ENCODE measurements at regions not wholly inside any gene's neighbourhood (a gene's known extent, or its start where the extent isn't known, plus 50 kb on each side); places are given as distances from the start of the nearest gene placed in this dataset.

DNA sequence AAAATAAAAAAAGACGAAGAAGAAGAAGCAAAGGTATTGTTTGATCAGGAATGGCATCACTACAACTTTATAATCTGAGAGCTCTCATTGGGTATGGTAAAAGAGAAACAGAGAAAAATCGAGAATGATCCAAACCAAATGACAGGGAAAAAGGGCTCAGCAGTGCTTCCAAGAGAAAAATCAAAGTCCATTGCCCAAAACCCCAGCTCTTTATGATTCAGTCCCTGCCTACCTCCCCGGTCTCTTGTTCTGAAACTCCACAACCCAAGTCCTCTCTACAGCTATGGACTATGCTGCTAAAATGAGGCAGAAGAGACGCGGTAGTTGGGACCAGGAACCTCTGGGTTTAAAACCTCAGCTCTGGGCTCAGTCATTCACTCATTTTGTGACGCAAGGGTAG lies 341.1 kb upstream of the PPARGC1A start:
- no peaks in the 10 kb centered on the region for H3K36me3 ChIP-seq (ENCODE audit: control insufficient read depth in 2 of 2, extremely low read depth in 1 of 2, insufficient read depth in 2 of 2, low read length in 2 of 2)
- H3K4me1 ChIP-seq (ENCODE audit: control insufficient read depth, extremely low read depth, insufficient read depth, low read length): no peaks in the 10 kb centered on the region
- TF ChIP-seq GATA2 (IDR thresholded peaks at IDR 0.05; ENCODE audit: insufficient read depth, insufficient read length, low read depth, low read length): no peak
- TF ChIP-seq, protein P1, sequence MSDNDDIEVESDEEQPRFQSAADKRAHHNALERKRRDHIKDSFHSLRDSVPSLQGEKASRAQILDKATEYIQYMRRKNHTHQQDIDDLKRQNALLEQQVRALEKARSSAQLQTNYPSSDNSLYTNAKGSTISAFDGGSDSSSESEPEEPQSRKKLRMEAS (IDR thresholded peaks at IDR 0.05; ENCODE audit: insufficient read depth, insufficient read length): no peak
- TF ChIP-seq MYC (IDR thresholded peaks at IDR 0.05; ENCODE audit: low read depth, low read length): no peak
- no peak for TF ChIP-seq POLR2A (IDR thresholded peaks at IDR 0.05; ENCODE audit: low read depth, low read length)
- TF ChIP-seq, protein P2, sequence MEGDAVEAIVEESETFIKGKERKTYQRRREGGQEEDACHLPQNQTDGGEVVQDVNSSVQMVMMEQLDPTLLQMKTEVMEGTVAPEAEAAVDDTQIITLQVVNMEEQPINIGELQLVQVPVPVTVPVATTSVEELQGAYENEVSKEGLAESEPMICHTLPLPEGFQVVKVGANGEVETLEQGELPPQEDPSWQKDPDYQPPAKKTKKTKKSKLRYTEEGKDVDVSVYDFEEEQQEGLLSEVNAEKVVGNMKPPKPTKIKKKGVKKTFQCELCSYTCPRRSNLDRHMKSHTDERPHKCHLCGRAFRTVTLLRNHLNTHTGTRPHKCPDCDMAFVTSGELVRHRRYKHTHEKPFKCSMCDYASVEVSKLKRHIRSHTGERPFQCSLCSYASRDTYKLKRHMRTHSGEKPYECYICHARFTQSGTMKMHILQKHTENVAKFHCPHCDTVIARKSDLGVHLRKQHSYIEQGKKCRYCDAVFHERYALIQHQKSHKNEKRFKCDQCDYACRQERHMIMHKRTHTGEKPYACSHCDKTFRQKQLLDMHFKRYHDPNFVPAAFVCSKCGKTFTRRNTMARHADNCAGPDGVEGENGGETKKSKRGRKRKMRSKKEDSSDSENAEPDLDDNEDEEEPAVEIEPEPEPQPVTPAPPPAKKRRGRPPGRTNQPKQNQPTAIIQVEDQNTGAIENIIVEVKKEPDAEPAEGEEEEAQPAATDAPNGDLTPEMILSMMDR (IDR thresholded peaks at IDR 0.05; ENCODE audit: extremely low read depth in 1 of 2, insufficient read depth in 1 of 2, low read depth in 1 of 2, low read length in 2 of 2): no peak
- TF ChIP-seq FOS (IDR thresholded peaks at IDR 0.05; ENCODE audit: borderline replicate concordance, insufficient read depth, low read length): no peak
- no peak for TF ChIP-seq POLR2AphosphoS5 (IDR thresholded peaks at IDR 0.05; ENCODE audit: insufficient read depth, low read depth, low read length)
- no peak for TF ChIP-seq JUN (IDR thresholded peaks at IDR 0.05; ENCODE audit: borderline replicate concordance, insufficient read depth, insufficient read length, low read depth)
- TF ChIP-seq EZH2 (IDR thresholded peaks at IDR 0.05; ENCODE audit: borderline replicate concordance, low read depth, low read length, severe bottlenecking): no peak
- H3K4me2 ChIP-seq (ENCODE audit: insufficient read depth, low read length): no peak overlapping the region
- FAIRE-seq: no peak
- H3K9me1 ChIP-seq (replicated peaks; ENCODE audit: control insufficient read depth, extremely low read depth, insufficient read depth, low read length): no peaks in the 10 kb centered on the region
- no TSS peak for BruUV-seq (replicated peaks)
- no peak for DNase-seq (ENCODE audit: low read depth, low spot score)
- intact Hi-C loops (cut with micrococcal nuclease) (no loop called here), dilution Hi-C loops (cut with MboI; ENCODE audit: extremely low pct_ligation_motif_present, low sequenced_read_pairs) (no loop called here)
- H3K79me2 ChIP-seq (ENCODE audit: control insufficient read depth, insufficient read depth, low read length): no peaks in the 10 kb centered on the region
- H3K27ac ChIP-seq (ENCODE audit: insufficient read depth, low read depth, low read length): no peak overlapping the region
- H3K9ac ChIP-seq (replicated peaks; ENCODE audit: extremely low read depth, insufficient read depth, low read length): no peak overlapping the region
- peaks cover 3% of the 10 kb centered on the region for H3K9me3 ChIP-seq (replicated peaks; ENCODE audit: control insufficient read depth, insufficient read depth, low read length)
- no peaks in the 10 kb centered on the region for H3K27me3 ChIP-seq (ENCODE audit: control insufficient read depth in 2 of 2, insufficient read depth in 2 of 2, low read length in 2 of 2)
- ChIA-PET POLR2A (no interaction called here), CTCF (no interaction called here)
- H2AFZ ChIP-seq (ENCODE audit: low read depth, low read length): no peak overlapping the region
- H3K4me3 ChIP-seq (replicated peaks in 1 of 3; ENCODE audit: insufficient read depth in 1 of 3, low read depth in 1 of 3, low read length in 3 of 3): no peak overlapping the region
- H4K20me1 ChIP-seq (replicated peaks; ENCODE audit: control insufficient read depth, extremely low read depth, insufficient read depth, low read length): no peaks in the 10 kb centered on the region

Measured in endothelial cell of umbilical vein (primary cell).